OCI-LY3 (cell line): ENCODE measurements at regions not wholly inside any gene's neighbourhood (a gene's known extent, or its start where the extent isn't known, plus 50 kb on each side); places are given as distances from the start of the nearest gene placed in this dataset.

ENCODE experiments used
- H2AFZ ChIP-seq: fragments of 200-600, 300-600 bp; shearing (Covaris generic); 2 replicates; pipeline ENCODE4 v1.6.0; 2014; ENCODE audit warnings: antibody characterized with exemption, low read depth, low read length
- H3K27ac ChIP-seq: fragments of 200-600, 300-600 bp; sonication (generic); 2 replicates; pipeline ENCODE4 v1.5.1; 2014; ENCODE audit warnings: mild to moderate bottlenecking, low read length, moderate library complexity, mixed read lengths
- H3K27me3 ChIP-seq: fragments of 200-600, 300-600 bp; sonication (generic); 2 replicates; pipeline ENCODE4 v1.6.1; 2014; ENCODE audit warnings: low read depth, low read length, mixed read lengths
- H3K36me3 ChIP-seq: fragments of 200-600, 300-600 bp; sonication (generic); replicated peaks from 2 replicates; pipeline ENCODE3; 2014; ENCODE audit warnings: low read depth, low read length, mixed read lengths
- H3K4me1 ChIP-seq: fragments of 300-600, 200-600 bp; sonication (generic); 2 replicates; pipeline ENCODE4 v1.6.1; 2014; ENCODE audit warnings: low read length, mixed read lengths
- H3K4me2 ChIP-seq: fragments of 200-600, 300-600 bp; sonication (generic); 2 replicates; pipeline ENCODE4 v1.6.1; 2014; ENCODE audit warnings: low read length, mixed read lengths
- H3K4me3 ChIP-seq: fragments of 300-600, 200-600 bp; sonication (generic); 2 replicates; pipeline ENCODE4 v1.5.1; 2014; ENCODE audit warnings: antibody characterized with exemption, mild to moderate bottlenecking, low read length, moderate library complexity
- H3K79me2 ChIP-seq: fragments of 300-600, 200-600 bp; shearing (Covaris generic); 2 replicates; pipeline ENCODE4 v1.6.1; 2014; ENCODE audit warnings: mild to moderate bottlenecking, low read length, mixed read lengths
- H3K9ac ChIP-seq: fragments of 300-600, 200-600 bp; shearing (Covaris generic); 2 replicates; pipeline ENCODE4 v1.6.0; 2014; ENCODE audit warnings: mild to moderate bottlenecking, low read length, moderate library complexity
- H3K9me3 ChIP-seq: fragments of 200-600, 300-600 bp; shearing (Covaris generic); 2 replicates; pipeline ENCODE4 v1.6.1; 2014; ENCODE audit warnings: low read length, mixed read lengths; ENCODE audit not compliant: insufficient read depth
- H4K20me1 ChIP-seq: fragments of 200-600, 300-600 bp; sonication (generic); 2 replicates; pipeline ENCODE4 v1.6.1; 2016; ENCODE audit warnings: low read length, mixed read lengths; ENCODE audit not compliant: insufficient read depth
- CTCF ChIP-seq: fragments of 200-600, 300-600 bp; sonication (generic); IDR thresholded peaks from 2 replicates; pipeline ENCODE4 v1.5.1; 2014; ENCODE audit warnings: antibody characterized with exemption, low read length, low read depth
- EZH2phosphoT487 ChIP-seq: fragments of 200-600 bp; shearing (Covaris generic); IDR thresholded peaks from 2 replicates; pipeline ENCODE4 v1.6.1; 2018; ENCODE audit warnings: antibody characterized with exemption, mixed run types, low read depth

- Histone ChIP-seq H3K27me3 (no peaks in the 10 kb centered on the region), H3K4me1 (no peaks in the 10 kb centered on the region), H3K79me2 (no peaks in the 10 kb centered on the region), H3K27ac (no peak overlapping the region), H2AFZ (no peak overlapping the region), H3K9me3 (no peaks in the 10 kb centered on the region), H3K36me3 (no peaks in the 10 kb centered on the region), H3K9ac (no peak overlapping the region), H3K4me2 (no peak overlapping the region), H3K4me3 (no peak overlapping the region), H4K20me1 (no peaks in the 10 kb centered on the region)
- TF ChIP-seq CTCF = no peak
- TF ChIP-seq EZH2phosphoT487 = no peak
Measured at GRCh38 chr1:5660141-5660935, 331.9 kb downstream of the NPHP4 start.

GRCh38 chr1:5659606-5660005, 332.6 kb downstream of the NPHP4 start:
- Histone ChIP-seq H3K79me2 (no peaks in the 10 kb centered on the region), H3K4me2 (no peak overlapping the region), H3K27me3 (no peaks in the 10 kb centered on the region), H3K36me3 (no peaks in the 10 kb centered on the region), H2AFZ (no peak overlapping the region), H3K4me1 (no peaks in the 10 kb centered on the region), H3K9me3 (no peaks in the 10 kb centered on the region), H3K9ac (no peak overlapping the region), H4K20me1 (no peaks in the 10 kb centered on the region), H3K4me3 (no peak overlapping the region), H3K27ac (no peak overlapping the region)
- TF ChIP-seq CTCF (no peak), EZH2phosphoT487 (no peak)

- Histone ChIP-seq H3K4me3 (no peak overlapping the region), H3K9ac (no peak overlapping the region), H4K20me1 (no peaks in the 10 kb centered on the region), H3K9me3 (no peaks in the 10 kb centered on the region), H3K4me1 (no peaks in the 10 kb centered on the region), H3K36me3 (no peaks in the 10 kb centered on the region), H3K79me2 (no peaks in the 10 kb centered on the region), H3K4me2 (no peak overlapping the region), H3K27me3 (no peaks in the 10 kb centered on the region), H2AFZ (no peak overlapping the region), H3K27ac (no peak overlapping the region)
- TF ChIP-seq EZH2phosphoT487 = no peak
- no peak for TF ChIP-seq CTCF
Measured at GRCh38 chr1:5658340-5659316, 333.6 kb downstream of the NPHP4 start.
